ENCODE measurements at regions not wholly inside any gene's neighbourhood (a gene's known extent, or its start where the extent isn't known, plus 50 kb on each side); places are given as distances from the start of the nearest gene placed in this dataset.

- no peak overlapping the region for H3K4me3 ChIP-seq (ENCODE audit: control insufficient read depth, low read depth, low read length)
- TF ChIP-seq CTCF (conservative IDR thresholded peaks at IDR 0.05; ENCODE audit: control insufficient read depth, insufficient read depth, low read depth, low read length), result no peak
- no peak for DNase-seq (ENCODE audit: low read depth)
These were observed 620.3 kb upstream of the PCDH20 start for GRCh38 chr13:62035981-62036380.

- TF ChIP-seq CTCF (conservative IDR thresholded peaks at IDR 0.05; ENCODE audit: control insufficient read depth, insufficient read depth, low read depth, low read length), result no peak
- no peak for DNase-seq (ENCODE audit: low read depth)
- no peak overlapping the region for H3K4me3 ChIP-seq (ENCODE audit: control insufficient read depth, low read depth, low read length)
These were observed 618.3 kb upstream of the PCDH20 start for GRCh38 chr13:62033934-62034333.

GRCh38 chr13:62022369-62022768, 606.7 kb upstream of the PCDH20 start:
- no peak for DNase-seq (ENCODE audit: low read depth)
- no peak for TF ChIP-seq CTCF (conservative IDR thresholded peaks at IDR 0.05; ENCODE audit: control insufficient read depth, insufficient read depth, low read depth, low read length)
- no peak overlapping the region for H3K4me3 ChIP-seq (ENCODE audit: control insufficient read depth, low read depth, low read length)

GRCh38 chr13:62019858-62020257, 604.2 kb upstream of the PCDH20 start:
- DNase-seq (ENCODE audit: low read depth), result no peak
- no peak for TF ChIP-seq CTCF (conservative IDR thresholded peaks at IDR 0.05; ENCODE audit: control insufficient read depth, insufficient read depth, low read depth, low read length)
- H3K4me3 ChIP-seq (ENCODE audit: control insufficient read depth, low read depth, low read length), result no peak overlapping the region

GRCh38 chr13:62014299-62014698, 598.6 kb upstream of the PCDH20 start:
- TF ChIP-seq CTCF (conservative IDR thresholded peaks at IDR 0.05; ENCODE audit: control insufficient read depth, insufficient read depth, low read depth, low read length), result no peak
- DNase-seq (ENCODE audit: low read depth), result peak; percentile 1
- no peak overlapping the region for H3K4me3 ChIP-seq (ENCODE audit: control insufficient read depth, low read depth, low read length)

GRCh38 chr13:62003452-62003851, 587.8 kb upstream of the PCDH20 start:
- no peak for TF ChIP-seq CTCF (conservative IDR thresholded peaks at IDR 0.05; ENCODE audit: control insufficient read depth, insufficient read depth, low read depth, low read length)
- DNase-seq (ENCODE audit: low read depth), result no peak
- H3K4me3 ChIP-seq (ENCODE audit: control insufficient read depth, low read depth, low read length), result no peak overlapping the region

- no peak overlapping the region for H3K4me3 ChIP-seq (ENCODE audit: control insufficient read depth, low read depth, low read length)
- no peak for DNase-seq (ENCODE audit: low read depth)
- no peak for TF ChIP-seq CTCF (conservative IDR thresholded peaks at IDR 0.05; ENCODE audit: control insufficient read depth, insufficient read depth, low read depth, low read length)
These were observed 578.5 kb upstream of the PCDH20 start for GRCh38 chr13:61994174-61994573.

Measured in fibroblast of mammary gland (primary cell).